AG10803 (cell line): ENCODE measurements at regions not wholly inside any gene's neighbourhood (a gene's known extent, or its start where the extent isn't known, plus 50 kb on each side); places are given as distances from the start of the nearest gene placed in this dataset.

Experiments used
- DNase-seq: peaks from one replicate; pipeline ENCODE4 v3.0.0; 2010; ENCODE audit warnings: low read depth
- H3K4me3 ChIP-seq: 2 replicates; pipeline ENCODE4 v1.5.1; 2011; ENCODE audit warnings: mild to moderate bottlenecking, low read length, control low read depth
- TF ChIP-seq, protein P1 (sequence below): conservative IDR thresholded peaks from 2 replicates; pipeline ENCODE4 v1.5.1; 2011; ENCODE audit warnings: mild to moderate bottlenecking, low read length, control low read depth, inconsistent platforms

DNA sequence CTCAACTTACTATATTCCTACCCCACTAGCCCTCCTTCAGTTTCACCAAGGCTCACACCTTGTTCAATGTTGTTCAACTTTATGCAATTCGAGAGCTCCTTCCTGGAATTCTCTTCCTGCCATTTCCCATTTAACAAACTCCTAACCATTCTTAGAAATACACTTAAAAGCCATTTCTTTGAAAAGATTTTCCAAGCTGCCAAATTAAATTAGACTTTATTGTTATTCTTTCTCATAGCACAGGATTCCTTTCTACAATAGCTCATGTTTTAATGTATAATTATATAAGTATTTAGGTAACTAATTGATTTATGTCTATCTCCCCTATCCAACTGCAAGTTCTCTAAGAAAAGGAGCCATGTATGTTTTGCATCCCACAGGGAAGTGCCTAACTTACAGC, 52.7 kb upstream of the CTSC start:
- no peak overlapping the region for H3K4me3 ChIP-seq
- TF ChIP-seq, protein P1, sequence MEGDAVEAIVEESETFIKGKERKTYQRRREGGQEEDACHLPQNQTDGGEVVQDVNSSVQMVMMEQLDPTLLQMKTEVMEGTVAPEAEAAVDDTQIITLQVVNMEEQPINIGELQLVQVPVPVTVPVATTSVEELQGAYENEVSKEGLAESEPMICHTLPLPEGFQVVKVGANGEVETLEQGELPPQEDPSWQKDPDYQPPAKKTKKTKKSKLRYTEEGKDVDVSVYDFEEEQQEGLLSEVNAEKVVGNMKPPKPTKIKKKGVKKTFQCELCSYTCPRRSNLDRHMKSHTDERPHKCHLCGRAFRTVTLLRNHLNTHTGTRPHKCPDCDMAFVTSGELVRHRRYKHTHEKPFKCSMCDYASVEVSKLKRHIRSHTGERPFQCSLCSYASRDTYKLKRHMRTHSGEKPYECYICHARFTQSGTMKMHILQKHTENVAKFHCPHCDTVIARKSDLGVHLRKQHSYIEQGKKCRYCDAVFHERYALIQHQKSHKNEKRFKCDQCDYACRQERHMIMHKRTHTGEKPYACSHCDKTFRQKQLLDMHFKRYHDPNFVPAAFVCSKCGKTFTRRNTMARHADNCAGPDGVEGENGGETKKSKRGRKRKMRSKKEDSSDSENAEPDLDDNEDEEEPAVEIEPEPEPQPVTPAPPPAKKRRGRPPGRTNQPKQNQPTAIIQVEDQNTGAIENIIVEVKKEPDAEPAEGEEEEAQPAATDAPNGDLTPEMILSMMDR, result no peak
- DNase-seq, result no peak

DNA sequence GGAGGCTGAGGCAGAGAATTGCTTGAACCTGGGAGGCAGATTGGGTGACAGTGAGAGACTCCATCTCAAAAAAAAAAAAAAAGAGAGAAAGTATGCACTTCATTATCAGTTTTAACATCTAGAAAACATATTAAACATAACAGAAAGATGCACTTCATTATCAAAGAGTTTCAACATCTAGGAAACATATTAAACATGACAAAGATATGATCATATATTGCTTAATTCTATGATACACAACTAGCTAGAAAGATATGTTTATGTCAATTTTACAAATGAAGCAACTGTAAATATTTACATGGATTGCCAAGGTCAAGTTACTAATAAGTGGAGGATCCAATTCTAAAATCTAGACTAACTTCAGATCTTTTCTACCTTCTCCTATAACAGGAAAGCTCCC, 50.4 kb upstream of the CTSC start:
- no peak overlapping the region for H3K4me3 ChIP-seq
- TF ChIP-seq, protein P1, result no peak
- DNase-seq, result no peak
